Lung microvascular endothelial cell (primary cell): ENCODE measurements at regions not wholly inside any gene's neighbourhood (a gene's known extent, or its start where the extent isn't known, plus 50 kb on each side); places are given as distances from the start of the nearest gene placed in this dataset.
"Not testable (repeated sequence)": the region's sequence is repeated elsewhere in the genome, so short reads cannot be mapped to it uniquely, and the experiment has no call there.

Experiments
- DNase-seq, 2 donors: peaks; one replicate each; pipeline versions ENCODE4 v3.0.0 to v3.0.0-alpha.2; 2010; ENCODE audit warnings: low read depth in 2 of 2

DNA sequence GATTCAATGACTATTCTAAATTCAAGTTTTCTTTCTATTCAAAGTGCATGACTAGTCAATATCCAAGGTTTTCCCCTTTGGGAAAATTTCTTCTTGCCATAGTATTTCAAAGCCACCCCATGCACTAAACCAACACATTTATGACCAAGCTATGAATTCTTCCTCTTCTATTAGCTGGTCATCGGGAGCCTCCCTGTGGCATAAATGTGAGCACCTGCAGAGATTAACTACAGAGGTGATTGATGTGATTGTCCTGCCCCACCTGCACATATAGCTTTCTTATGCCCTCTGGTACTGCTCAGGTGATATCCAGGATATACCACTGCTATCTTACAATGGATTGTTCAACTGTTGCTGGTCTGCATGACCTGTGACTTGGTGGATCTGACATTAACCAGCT lies 694.9 kb downstream of the ZBBX start:
- no peak for DNase-seq

DNA sequence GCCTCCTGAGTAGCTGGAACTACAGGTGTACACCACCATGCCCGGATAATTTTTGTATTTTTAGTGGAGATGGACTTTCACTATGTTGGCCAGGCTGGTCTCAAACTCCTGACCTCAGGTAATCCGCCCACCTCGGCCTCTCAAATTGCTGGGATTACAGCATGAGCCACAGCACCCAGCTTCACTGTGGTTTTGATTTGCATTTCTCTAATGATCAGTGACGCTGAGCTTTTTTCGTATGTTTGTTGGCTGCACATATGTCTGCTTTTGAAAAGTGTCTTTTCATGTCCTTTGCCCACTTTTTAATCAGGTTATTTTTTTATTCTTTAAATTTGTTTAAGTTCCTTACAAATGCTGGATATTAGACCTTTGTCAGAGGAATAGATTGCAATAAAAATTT lies 696.0 kb downstream of the ZBBX start:
- DNase-seq = not testable (repeated sequence)

DNA sequence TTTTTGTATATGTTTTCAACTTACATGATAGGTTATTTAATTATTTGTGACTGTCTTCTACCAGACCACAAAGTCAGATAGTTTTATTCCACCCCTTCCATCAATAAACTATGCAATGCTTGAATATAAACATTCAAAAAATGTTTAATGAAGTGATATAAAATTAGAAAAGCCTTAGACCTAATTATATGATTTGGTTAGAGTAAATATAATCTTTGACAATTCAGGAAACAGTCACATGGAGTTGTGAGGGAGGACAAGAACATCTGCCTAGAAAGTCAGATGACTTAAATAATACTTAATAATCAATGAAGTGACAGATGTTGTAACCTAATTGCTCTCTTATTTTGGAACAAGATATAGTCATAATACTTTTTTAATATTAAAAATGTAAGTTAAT lies 710.3 kb downstream of the ZBBX start:
- no peak for DNase-seq

DNA sequence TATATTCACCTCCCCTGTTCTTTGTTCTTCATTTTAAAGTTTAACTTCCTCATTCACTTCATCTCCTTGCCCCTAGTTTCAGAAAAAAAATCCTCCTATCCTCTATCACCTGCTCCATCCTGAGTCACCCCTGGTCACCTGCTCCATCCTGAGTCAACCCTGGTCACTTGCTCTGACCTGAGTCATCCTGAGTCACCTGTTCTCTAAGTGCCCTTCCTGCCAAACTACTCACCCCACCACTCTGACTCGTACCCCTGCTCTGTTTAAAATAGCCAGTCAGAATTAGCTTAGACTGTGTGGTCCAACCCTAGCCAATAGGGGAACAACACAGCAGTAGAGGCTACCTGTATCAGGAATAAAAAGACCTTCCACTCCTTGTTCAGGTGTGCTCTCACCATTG lies 716.9 kb downstream of the ZBBX start:
- DNase-seq = no peak

DNA sequence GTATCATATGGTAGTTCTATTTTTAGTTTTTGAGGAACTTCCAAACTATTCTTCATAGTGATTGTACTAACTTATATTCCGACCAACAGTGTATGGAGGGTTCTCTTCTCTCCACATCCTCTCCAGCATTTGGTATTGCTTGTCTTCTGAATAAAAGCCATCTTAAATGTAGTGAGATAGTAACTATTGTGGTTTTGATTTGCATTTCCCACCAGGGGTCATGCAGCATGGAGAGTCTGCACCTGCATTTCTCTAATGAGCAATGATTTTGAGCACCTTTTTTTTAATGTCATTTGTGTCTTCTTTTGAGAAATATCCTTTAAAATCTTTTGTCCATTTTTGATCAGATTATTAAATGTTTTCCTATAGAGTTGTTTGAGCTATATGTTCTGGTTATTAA lies 718.5 kb downstream of the ZBBX start:
- DNase-seq = no peak

DNA sequence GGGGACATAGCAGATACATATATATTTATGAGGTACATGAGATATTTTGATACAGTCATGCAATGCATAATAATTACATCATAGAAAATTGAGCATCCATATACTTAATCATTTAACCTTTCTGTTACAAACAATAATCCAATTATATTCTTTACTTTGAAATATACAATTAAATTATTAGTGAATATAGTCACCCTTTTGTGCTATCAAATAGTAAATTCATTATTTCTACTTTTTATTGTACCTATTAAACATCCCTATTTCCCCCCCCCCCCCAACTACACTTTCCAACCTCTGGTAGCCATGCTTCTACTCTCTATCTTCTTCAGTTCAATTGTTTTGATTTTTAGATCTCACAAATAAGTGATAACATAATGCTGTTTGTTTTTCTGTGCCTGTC lies 719.1 kb downstream of the ZBBX start:
- no peak for DNase-seq

DNA sequence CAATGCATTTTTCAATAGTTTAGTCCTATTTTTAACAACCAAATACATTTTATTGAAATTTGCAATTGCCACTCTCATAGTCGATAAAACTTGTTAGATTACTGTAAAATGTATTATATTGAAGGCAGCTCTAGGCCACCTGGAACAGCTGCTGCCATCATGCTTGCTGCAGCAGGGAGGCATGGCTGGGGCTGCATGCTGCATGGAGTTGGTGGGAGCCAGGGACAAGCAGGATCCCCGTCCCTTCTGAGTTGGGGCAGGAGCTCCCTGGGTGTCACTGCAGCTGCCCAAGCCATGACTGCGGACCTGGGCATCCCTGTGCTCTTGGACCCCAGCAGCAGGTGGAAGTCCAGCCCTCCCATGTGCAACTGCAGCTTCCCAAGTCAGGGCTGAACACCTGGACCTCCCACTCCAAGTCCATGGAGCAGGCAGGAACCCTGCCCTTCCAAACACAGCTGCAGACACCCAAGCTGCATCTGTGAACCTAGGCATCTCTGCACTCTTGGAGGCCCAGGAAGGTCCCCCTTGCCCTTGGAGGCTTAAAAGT lies 742.0 kb downstream of the ZBBX start:
- DNase-seq = no peak

DNA sequence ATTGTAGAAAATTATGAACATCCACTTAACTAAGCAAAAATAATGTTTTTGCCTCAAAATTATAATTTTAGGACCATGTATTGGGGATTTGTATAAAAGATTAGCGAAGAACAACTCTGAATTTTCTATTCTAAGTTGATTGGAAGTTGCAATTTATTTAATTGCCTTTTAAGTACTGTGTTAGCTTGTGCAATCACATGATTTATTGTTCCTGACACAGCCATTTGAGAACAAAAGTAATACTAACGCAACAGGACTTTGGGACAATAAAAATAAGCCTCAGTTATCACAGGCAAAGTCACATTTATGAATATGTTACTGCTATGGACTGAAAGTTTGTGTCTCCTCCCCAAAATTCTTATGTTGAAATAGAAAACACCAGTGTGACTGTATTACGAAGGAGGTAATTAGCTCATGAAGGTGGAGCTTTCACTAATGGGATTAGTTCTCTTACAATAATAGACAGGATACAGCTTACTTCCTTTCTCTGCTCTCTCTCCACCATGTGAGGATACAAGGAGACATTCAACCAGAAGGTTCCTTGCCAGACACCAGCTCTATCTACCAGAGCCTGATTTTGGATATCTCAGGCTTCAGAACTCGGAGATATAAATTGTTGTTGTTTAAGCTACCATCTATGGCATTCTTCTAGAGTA lies 745.9 kb downstream of the ZBBX start:
- DNase-seq = no peak

DNA sequence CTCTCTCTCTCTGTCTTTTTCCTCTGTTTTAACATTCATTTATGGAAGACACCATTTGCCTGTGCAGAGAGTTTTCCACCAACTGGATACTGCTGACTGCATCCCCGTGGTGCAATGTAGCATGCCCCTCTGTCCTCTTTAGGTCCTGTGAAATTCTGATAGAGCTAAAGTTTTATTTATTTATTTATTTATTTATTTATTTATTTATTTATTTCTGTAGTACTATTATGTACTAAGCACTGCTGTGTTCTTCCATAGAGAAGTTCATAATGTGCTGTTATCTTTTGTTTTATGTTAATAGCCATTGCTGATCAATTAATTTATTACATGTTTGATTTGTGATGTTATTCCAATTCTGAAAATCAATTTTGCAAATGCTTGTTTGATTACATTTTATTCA lies 749.9 kb downstream of the ZBBX start:
- DNase-seq = no peak

DNA sequence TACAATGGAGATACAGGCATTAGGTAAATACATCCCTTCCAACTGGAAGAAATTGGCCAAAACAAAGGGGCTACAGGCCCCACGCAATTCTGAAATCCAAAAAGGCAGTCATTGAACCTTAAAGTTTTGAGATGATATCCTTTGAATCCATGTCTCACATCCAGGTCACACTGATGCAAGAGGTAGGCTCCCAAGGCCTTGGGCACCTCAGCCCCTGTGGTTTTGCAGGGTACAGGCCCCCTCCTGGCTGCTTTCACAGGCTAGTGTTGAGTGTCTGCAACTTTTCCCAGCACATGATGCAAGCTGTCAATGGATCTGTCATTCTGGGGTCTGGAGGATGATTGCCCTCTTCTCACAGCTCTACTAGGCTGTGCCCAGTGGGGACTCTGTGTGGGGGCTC lies 766.7 kb downstream of the ZBBX start:
- DNase-seq = no peak

DNA sequence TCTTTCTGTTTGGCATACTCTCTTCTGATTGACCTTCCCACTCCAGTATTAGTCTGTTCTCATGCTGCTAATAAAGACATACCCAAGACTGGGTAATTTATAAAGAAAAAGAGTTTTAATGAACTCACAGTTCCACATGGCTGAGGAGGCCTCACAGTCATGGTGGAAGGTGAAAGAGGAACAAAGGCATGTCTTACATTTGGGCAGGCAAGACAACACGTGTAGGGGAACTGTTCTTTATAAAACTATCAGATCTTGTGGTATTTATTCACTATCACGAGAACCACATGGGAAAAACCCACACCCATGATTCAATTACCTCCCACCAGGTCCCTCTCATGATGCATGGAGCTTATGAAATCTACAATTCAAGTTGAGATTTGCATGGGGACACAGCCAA lies 767.3 kb downstream of the ZBBX start:
- DNase-seq = not testable (repeated sequence)

DNA sequence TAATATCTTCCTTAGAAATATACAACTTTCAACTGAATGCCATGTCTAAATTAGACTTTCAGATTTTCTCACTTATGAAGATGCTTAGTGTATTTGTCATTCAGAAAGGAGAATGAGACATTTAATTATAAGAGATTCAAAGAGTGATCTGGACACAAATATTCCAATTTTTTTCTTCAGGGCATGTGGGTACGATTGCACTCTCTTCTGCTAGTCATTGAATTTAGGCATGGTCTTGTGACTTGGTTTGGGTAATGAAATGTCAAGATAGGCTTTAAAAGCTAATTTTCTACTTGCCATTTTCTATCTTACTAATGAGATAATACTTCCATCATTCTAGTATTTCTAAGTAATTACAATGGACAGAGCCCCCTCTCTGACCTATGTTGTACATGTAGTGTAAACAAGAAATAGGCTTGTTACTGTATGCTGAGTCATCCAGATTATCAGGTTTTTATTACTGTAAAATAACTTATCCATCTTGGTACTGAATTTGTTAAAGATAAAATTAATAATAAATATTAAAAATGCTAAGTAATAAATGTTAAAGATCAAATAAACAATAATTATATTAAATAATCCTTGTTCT lies 770.8 kb upstream of the BCHE start:
- DNase-seq = no peak

DNA sequence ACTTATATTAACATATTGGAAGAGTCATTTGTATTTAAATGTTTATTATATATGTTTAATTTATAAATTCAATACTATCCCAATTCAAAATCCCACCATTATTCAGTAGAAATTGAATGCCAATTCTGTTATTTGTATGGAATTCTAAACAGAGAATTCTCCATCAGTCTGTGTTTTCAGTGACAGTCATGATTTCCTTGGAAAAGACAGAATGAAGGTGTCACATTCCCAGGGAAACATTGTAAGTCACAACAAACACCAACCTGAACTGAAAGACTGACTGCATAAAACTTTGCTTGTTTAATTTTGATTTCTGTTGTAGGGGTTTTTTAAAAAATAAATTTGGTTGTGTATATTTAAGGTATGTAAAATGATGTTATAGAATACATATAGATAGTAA lies 769.8 kb upstream of the BCHE start:
- no peak for DNase-seq

DNA sequence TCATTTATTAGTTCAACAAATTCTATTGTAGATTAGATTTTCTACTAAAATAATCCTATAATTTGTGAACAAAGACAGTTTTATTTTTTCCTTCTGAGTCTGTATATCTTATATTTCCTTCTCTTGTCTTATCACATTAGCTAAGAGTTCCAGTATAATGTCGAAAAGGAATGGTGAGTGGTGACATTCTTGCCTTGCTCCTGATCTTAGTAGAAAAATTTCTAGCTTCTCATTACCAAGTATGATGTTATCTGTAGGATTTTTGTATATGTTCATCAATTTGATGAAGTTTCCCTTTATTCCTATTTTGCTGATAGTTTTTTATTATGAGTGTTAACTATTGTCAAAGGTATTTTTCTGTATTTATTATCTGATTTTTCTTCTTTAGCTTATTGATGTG lies 756.6 kb upstream of the BCHE start:
- no peak for DNase-seq

DNA sequence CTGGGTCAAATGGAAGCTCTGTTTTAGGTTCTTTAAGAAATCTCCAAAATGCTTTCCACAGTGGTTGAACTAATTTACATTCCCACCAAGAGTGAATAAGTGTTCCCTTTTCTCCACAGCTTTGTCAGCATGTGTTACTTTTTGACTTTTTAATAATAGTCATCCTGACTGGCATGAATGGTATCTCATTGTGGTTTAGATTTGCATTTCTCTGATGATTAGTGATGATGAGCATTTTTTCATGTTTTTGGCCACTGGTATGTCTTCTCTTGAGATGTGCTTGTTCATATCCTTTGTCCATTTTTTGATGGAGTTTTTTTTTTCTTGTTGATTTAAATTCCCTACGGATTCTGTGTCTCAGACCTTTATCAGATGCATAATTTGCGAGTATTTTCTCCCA lies 745.0 kb upstream of the BCHE start:
- no peak for DNase-seq

DNA sequence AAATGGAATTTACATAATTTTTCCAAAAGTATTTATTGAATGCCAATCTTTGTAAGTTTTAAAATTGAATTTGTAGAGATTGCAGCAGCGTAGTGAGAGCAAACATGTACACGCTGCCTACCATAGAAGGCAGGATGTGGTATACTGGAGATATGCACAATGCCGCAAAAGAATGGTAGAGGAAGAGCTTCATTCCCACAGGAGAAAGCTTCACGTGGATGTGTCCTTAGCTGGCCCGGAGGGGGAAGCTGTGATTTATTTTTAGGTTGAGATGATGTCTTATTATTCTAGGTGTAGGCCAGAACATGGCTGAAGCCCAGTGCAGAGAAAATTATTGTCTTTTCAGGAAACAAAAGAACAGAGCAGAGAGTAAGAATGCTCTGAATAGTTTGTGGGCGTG lies 743.3 kb upstream of the BCHE start:
- no peak for DNase-seq

DNA sequence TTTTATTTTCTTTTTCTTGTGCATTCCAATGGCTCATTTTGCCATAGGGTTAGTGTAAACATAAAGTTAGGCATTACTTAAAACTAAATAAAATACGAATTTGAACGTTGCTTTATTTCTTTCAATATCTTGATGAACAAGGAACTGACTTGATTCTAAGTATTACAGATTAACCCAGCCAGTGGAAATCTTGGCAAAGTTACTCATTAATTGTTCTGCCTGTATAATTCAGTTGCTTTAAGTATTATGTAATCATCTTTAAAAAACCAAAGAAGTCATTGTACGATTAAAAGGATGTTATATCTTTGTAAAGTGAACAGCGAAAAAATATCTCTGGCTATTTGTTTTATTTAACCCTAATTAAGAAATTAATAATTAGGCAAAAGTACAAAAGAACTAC lies 737.9 kb upstream of the BCHE start:
- no peak for DNase-seq

DNA sequence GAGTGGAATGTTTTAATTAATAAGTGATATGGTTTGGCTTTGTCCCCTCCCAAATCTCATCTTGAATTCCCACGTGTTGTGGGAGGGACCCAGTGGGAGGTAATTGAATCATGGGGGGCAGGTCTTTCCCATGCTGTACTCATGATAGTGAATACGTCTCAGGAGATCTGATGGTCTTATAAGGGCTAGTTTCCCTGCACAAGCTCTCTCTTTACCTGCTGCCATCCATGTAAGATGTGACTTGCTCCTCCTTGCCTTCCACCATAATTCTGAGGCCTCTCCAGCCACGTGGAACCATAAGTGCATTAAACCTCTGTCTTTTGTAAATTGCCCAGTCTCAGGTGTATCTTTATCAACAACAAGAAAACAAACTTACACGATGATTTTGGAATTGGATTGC lies 734.5 kb upstream of the BCHE start:
- DNase-seq = not testable (repeated sequence)

DNA sequence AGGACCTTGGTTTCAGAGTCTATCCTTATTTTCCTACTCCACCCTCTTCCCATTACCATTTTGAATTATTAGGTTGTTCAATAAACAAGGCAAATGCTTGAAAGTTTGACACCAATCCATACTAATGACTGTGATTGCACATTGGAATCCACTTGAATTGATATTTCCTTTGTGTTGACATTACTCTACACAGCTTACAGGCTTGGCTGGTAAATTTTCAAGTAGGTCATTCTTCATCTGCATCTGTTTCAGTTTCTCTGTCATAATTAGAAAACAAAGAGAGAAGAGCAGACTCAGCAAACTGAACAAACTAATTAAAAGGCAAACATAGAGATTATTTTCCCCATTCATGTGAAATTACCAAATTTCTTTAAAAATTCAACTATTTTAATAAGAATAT lies 732.9 kb upstream of the BCHE start:
- no peak for DNase-seq

DNA sequence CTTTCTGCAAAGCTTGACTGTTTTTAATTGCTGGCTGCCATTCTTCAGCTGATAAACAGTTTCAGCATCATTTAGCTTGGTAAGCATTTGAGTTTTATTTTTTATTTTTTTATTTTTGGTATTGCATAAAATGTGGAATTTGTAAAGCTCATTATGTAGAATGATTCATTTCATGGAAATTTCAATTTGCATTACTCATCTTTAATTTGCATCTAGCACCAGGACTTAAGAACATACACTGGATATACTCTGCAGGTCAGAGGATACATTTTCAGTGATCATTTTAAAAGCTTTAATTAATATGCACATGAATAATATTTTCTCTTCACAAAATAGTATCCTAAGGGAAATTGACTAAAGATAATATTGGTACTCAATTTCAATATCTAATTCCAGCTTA lies 732.4 kb upstream of the BCHE start:
- no peak for DNase-seq

DNA sequence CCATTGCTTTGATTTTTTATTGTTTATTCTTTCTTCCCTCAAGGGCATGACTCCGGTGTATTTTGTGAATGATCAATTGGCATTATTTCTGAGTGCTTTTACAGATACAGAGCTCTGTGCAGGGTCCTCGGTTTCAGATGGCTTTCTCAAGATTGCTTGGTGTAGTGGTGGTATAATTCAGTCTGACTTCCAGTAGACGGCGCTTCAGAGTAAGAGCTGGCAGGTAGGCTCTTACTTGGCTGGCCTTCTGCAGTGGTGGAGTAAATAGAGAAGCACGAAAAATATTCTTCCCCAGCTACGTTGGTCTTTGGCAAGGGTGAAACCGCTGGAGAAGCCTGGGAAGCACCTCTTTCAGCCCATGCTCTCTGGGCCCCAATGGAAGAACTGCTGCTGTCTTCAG lies 723.0 kb upstream of the BCHE start:
- DNase-seq = no peak

DNA sequence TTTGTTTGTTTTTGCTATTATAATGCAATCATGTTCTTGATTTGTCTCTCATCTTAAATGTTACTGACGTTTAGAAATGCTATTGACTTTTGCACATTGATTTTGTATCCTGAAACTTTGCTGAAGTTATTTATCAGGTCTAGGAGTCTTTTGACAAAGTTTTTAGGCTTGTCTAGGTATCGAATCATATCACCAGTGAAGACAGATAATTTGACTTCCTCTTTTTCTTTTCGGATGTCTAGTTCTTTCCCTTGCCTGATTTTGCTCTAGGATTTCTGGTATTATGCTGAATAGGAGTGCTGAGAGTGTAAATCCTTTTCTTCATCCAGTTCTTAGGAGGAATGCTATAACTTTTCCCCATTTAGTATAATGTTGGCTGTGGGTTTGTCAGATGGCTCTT lies 719.7 kb upstream of the BCHE start:
- DNase-seq = no peak

DNA sequence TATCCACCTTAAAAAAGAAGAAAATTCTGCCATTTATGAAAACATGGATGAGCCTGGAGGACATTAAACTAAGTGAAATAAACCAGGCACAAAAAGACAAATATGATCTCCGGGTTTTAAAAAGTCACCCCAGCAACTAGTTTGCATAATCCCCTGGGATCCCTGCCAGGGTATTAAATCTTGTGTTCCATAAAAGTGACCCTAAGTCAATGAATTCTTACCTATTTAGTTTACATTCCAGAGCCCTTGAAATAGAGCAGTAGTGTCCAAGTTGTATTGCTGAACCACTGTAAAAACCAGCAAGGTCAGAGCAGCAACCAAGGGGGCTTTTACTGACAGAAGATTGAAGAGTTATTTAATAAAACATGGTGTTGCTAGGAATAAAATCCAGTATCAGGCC lies 716.8 kb upstream of the BCHE start:
- no peak for DNase-seq

DNA sequence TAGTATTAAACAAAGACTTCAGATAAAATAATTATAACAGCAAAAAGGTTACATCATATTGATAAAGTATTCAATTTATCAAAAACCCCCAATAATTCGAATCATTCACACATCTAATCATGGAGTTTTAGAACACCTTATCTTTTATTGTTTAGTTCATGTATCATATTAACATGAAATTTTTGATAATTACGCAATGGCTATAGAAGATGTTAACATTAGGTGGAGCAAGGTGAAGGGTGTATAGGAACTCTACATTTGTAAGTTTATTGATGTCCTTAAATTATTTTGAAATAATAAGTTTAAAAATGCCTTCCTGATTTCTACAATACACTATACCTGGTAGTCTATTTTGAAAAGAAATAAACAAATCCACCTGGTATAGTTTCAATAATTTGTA lies 696.5 kb upstream of the BCHE start:
- DNase-seq = no peak
